Effector CD4-positive, alpha-beta T cell (primary cell): ENCODE measurements at regions not wholly inside any gene's neighbourhood (a gene's known extent, or its start where the extent isn't known, plus 50 kb on each side); places are given as distances from the start of the nearest gene placed in this dataset.
A peak's percentile ranks its signal among the peaks of the same experiment; 100 is the strongest.

Source experiments
- DNase-seq: peaks from one replicate; pipeline ENCODE4 v3.0.0-alpha.2; 2020

DNA sequence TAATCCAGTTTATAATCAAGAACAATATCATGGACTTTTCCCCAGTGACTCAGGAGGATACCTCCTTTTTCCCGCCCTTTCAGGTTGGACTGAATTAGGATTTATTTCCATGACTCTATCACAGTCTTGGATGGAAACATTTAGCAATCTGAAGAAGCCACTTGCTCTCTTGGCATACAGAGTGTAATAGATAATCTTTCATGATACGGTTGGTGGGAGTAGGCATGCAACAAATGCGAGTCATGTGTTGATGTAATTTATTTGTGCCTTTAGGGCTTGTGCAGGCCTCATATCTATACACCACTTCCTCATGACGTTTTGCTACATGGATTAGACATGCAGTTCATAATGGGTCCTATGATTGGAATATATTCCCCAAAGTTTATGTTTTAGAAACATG, 54.2 kb upstream of the MCTP2 start:
- no peak for DNase-seq

DNA sequence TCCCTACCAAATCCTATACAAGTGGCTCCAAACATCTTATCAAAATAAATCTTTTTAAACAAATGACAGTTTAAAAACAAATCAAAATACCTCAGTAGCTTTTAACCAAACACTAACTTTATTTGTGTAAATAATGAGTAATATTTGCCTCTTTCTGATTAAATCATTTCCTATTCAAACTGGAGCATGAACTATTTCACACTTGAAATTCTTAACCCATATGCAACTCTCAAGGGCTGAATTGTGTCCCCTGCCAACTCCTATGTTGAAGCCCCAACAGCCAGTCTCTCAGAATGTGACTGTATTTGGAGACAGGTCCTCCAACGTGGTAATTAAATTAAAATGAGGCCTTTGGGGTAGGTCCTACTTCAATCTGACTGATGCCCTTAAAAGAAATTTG, 55.9 kb upstream of the MCTP2 start:
- DNase-seq, result no peak

DNA sequence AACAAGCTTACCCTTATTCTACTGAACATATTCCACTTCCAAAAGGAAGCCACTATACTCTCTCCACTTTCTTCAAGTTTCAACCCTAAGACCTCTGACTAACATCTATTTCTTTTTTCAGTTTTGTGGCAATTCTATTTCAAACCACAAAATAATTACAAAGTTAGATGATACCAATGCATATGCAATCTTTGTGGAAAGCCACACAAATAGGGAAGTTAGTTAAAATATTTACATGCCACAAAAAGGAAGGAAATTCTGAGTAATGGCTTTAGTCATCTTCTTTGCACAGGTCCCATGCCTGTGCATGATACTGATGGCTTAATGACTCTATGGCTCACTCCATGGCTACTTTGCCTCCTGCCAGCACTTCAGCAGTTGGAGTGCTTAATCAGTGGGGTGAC, 57.0 kb upstream of the MCTP2 start:
- DNase-seq, result no peak

DNA sequence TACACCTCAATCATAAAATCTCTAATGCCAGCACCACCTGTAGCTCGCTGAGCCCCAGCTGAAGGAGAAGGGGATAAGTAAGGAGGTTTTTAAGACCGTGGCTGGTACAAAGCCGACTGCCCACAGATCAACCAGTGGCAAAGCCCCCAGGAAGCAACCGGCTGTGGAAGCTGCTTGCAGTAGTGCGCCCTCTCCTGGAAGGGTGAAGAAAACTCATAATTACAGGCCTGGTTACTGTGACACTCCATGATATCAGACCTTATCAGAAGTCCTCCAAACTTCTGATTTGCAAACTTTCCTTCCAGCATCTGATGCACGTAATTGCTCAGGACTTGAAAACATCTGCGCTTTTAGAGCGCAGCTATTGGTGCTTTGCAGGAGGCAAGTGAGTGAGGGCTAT, 63.1 kb upstream of the MCTP2 start:
- DNase-seq, result no peak

DNA sequence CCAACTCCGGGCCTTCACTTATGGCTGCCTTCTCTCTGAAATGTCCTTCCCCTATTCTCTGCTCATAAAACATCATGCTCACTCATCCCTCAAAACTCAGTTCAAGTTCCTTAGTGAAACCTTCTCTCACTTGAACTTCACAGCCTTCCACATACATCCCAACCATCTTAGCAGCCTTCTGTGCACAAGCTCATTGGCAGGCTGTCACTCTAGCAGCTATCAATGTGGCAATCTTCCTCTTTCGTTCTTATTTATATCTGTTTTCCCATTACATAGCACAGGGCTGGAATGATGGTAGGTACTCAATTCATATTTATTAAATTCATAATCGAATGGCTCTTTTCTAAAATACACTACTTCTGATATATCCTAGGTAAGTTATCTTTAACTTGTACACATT, 66.4 kb upstream of the MCTP2 start:
- DNase-seq, result no peak

DNA sequence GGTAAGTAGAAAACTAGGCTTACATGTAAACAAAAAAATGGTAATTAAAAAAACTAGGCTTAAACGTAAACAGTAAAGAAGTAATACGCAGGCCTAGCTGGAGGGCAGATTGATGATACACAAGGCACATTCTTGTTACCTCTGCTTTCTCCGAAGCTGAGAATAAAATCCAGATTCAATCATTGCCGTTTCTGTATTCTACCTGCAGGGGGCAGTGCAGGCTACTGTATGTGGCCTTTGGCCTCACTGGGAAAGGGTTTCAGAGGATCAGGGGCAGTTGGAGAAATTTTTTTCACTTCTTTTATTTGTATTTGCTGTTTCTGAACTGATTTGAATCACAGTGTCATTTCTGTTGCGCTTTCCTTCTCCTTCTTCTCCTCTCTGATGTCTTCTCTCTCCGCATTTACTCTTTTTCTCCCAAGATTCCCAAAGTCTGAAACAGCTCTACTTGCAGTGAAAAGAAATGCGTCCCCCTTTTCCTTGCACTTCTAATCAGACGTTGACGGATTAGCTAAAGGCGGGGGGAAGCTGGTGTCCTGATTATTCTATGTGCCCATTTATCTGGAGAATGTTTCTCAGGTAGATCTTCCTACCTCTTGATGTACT, 67.1 kb upstream of the MCTP2 start:
- peak; percentile 24 for DNase-seq

DNA sequence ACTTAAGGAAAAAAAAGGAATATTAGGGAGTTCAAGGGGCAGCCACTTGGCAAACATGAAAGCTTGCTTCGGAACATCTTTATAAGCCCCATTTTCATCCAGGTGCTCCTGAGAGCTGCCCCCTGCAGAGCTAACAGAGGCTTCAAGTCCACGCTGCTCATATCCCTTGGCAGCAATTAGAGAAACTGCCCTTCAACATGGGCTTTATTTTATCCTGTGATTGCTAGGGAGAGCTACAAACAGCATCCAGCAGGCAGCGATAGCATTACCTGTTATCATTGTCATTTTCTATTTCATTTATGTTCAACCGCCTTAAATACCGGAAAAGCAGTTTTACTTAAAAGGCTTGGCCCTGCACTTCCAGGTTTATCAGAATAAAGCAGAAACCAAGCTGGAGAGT, 68.4 kb upstream of the MCTP2 start:
- no peak for DNase-seq

DNA sequence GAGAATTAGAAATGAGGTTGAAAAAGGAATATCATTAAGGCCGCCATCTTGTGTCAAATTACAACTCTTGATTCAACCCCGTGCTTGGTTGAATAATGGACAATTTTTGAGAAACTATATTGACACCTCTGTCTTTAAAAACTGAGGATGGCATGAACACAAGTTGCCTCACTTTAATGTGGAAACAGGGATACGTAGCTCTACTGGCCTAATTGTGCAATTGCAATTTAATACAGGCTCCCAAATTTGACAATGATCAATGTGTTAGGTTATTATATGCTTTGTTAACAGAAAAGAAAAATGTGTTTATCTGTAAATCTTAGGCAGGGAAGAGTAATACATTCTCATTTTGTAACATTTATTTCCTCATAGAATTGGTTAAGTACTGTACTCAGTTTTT, 77.1 kb upstream of the MCTP2 start:
- DNase-seq, result no peak

DNA sequence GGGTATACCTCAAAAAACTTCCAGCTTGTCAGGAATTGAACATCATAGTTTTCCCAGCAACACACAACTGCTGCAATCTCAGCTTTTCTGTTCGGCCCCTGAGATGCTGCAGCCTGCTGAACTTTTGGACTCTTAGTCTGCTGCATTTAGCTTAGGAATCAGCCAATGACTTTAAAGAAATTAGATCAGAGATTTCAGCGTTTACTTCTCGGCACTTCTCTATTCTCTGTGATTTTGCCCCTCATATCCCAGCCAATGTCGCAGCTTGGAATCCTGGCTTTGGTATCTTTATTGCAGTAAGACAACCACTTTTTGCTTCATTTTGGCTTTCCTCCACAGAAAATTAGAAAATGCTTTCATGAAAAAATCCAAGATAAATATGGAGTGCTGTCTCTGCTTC, 86.3 kb upstream of the MCTP2 start:
- no peak for DNase-seq

DNA sequence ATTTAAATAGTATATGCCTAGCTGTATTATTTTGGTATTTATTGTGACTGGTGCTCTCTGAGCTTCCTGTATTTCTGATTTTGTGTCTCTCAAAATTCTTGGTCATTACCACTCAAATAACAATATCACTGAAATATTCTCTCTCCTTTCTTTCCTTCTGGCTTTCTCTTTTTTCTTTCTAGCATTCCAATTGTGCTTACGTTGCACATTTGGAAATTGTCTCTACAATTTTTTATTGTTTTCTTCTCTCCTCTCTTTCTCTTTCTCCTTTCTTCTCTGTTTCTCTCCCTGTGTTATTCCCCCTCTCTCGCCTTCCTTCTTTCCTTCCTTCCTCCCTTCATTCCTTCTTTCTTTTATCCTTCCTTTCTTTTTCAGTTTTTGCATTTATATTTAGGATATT, 89.6 kb upstream of the MCTP2 start:
- no peak for DNase-seq

DNA sequence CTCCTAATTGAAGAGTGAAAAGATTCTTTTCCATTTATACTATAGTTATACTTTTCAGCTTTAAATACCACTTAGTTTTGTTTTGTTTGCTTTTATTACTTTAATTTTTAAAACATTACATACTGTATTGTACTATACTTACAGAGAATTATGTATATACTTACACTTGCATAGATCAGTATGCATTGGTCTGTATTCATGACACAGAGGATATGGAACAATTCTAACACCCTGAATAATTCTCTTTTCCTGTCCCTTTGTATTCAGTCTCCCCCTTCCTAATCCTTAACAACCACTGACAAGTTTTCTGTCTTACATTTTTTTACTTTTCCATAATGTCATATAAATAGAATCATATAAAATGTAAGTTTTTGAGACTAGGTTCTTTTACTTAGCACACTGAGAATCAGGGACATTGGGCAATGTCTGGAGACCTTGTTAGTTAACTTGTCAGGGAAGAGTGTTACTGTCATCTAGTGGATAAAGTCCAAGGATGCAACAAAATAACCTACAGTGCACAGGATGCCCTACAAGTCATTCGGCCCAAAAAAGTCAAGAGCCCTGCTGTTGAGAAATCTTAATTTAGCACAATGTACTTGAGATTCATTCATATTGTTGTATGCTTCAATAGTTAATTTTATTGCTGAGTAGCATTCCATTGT, 95.7 kb upstream of the MCTP2 start:
- DNase-seq, result no peak

DNA sequence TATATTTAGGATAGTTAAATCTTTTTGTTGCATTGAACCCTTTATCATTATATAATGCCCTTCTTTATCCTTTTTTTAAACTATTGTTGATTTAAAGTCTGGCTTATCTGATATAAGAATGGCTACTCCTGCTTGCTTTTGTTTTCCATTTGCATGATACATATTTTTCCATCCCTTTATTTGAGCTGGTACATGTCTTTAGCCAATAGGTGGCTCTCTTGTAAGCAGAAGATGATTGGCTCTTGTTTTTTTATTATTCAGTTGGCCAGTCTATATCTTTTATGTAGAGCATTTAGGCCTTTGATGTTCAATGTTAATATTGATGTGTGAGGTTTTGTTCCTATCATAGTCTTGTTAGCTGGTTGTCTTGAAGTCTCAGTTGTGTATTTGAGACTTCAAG, 99.5 kb upstream of the MCTP2 start:
- DNase-seq, result no peak

DNA sequence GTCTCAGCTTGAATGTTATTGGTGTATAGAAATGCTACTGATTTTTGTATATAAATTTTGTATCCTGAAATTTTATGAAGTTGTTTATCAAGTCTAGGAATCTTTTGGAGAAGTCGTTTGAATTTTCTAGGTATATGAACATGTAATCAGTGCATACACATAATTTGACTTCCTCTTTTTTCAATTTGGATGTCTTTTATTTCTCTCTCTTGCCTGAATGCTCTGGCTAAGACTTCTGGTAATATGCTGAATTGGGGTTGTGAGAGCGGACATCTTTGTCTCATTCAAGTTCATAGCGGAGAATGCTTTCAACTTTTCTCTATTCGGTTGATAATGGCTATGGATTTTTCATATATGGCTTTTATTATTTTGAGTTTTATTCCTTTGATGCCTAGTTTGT, 100.9 kb upstream of the MCTP2 start:
- DNase-seq, result no peak

DNA sequence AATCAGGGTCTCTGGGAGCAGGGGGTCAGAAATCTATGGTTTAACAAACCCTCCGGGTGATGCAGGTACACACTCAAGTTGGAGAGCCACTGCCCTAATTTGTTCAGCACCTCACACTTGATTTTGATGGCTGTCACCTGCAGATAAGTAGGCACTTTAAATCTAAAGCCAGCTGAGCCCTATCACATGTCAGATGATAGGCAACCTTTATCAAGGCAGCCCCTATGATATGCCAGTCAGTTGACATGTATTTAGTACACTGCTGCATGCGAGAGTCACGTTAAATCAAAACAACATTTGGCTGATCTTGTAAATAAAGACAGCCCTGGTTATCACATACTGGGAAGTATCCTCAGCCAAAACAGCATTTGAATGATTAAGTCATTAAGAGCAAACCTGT, 104.4 kb upstream of the MCTP2 start:
- no peak for DNase-seq

DNA sequence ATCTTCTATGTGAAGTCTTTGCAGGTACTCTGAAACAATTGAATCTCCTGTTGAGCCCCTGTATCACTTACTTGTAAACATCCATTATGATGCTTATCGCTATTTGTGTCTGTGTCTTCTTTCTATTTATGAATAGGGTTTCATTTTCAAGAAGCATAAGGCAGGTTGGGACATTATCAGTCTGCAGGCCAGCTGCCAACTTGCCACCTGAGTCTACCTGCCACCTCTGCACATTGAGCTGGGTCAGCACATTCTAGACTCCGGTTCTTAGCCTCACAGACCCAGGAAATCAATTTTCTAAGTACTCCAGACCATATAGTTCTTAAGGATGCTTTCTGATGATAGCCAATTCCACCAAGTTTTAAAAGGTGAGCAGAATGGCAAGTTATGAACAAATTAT, 105.7 kb upstream of the MCTP2 start:
- no peak for DNase-seq

DNA sequence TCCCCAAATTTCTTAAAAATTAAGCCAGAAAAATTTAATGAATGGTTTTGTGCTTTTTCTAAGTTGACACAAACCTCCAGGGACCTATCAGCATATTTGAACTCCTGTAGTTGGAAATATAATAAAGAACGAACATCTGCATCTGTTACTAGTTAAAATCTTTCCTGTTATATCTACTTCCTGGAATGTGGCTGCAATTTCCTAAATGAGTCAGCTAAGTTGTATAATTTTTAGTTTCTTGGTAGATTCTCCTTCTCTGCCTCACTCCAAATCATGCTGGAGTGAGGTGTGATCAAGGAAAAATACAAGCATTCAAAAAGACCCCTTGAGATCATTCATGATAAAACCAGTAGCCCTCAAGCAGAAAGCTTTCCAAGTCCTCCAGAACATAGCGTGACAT, 106.2 kb upstream of the MCTP2 start:
- no peak for DNase-seq

DNA sequence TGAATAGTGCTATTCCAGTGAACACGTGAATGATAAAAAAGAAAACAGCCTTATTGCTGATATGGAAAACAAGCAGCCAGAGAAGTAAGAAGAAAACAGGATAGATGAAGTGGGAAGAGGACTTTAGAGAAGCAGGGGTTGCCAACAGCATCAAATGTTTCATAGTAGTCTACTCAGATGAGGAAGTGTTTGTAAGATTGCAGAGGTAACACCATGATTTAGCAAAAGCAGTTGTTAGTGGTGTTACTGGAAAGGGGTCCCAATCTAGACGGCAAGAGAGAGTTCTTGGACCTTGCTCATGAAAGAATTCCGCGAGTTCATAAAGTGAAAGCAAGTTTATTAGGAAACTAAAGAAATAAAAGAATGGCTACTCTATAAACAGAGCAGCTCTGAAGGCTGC, 108.8 kb upstream of the MCTP2 start:
- no peak for DNase-seq

DNA sequence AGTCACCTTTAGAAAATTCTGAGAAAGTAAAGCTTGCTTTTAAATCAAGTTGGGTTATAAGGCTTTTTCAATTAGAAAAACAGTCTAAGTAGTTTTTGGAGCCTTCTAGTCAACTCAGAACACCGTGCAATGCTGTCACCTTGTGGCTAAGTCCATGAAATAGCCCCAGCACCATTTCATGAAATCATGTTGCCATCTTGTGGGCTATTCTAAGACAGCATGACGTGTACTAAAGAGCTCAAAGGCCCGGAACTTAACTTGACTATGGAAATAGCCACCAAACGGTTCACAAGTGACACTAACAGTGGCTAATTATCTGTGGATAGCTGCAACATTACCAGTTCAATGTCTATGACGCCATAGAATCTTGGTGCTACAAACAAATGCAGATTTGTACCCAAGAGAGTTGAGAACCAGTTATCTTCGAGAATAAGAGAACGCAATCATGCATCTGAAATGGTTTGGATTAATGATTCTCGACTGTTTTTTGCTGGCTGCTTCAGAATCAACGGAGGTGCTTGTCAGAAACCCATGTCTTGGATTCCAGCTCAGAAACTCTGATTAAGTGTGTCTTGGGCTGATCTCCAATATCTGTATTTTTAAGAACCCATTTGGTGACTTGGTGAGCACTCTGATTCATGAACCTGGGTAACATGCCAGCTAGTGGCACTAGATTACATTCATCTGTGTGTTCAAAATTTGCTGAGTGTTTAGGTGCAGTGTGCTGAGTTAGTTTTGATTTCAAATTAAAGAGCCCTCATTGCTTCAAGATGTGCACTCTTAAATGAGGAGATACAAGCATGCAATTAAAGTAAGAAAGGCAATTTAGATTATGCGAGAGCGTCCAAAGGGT, 111.2 kb upstream of the MCTP2 start:
- peak; percentile 11 for DNase-seq

DNA sequence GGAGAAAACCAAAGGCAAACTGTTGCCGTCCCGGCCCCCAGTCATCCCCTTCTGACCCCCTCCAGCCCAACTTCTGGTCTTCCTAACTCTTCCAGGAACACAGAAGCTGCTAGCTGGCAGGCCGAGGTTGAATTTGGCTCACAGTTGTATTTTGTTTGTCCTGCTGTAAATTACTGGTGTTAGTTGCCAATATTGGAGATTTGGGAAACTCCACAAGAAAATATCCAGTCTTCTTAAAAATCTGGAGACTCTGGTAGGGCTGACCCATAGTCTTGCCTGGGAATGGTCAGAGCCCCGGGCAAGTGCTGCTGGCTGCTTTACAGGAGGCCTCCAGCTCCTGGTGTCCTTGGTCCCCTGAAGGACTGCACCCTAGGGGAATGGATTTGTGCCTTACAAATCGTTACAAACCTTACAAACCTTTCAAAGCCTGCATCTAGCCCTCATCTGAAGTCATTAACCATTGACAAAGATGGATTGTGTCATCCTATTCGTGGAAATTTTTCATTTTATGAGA, 112.0 kb upstream of the MCTP2 start:
- no peak for DNase-seq

DNA sequence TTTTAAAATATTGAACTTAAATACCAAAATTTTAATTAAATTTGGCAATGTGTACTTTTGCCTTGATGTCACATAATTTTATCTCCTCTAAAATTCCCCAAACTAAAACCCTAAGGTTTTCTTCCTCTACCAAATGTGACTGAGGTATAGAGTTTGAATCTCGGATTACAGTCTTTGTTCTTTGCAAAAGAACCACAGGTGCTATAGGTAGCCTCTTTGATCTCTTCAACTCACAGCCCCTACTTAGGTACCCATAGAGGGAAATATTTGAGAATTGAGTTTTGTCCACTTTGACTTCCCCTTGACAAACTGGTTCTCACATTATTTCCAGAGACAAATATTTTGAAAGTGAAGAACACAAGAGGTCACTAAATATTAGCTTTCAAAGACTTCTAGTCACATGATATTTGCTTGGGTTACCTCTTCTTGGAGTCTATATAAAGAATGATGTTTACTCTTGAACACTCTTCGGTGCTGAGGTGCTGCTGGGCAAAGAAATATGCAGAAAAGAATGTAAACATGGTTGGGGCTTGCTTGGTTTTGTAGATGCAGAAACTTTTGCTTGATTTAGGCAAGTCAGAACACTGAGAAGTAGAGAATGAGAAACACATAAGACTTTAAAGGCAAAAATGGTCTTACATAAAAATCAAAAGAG, 120.8 kb upstream of the MCTP2 start:
- no peak for DNase-seq

DNA sequence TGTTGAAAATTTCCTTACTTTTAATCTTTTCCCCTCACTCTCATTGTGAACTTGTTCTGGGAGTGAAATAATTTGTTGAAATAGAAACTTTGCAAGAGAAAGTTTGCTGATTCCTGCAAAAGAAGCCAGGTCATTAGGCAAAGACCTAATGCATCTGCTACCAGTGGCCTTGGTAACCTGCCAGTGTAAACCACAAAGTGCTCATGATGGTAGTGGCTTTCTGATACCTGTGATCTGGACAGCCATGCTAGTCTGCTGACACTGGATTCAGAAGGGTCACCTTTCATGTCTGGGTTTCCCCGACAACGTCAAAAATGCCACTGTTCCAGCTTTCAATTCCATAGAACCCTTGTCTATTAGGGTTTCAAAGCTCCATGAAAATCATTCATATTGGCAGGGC, 123.7 kb upstream of the MCTP2 start:
- no peak for DNase-seq

DNA sequence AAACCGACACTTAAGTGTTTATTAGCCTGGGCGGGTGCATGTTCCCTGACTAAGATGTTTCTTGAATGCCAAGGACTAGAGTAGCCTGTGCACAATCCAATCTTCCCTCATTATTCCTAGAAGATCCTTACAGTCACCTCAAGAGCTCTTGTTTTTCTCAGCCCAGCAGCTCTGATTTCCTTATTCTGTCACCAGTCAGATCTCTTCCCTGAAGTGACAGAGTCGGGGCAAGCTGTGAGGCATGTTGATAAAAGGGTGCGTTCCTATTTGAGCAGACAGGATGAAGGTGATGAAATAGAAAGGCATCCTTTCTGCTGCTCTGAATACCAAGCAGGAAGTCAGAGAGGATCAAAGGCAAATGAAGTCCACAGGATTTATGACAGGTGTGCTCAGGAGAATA, 125.6 kb upstream of the MCTP2 start:
- DNase-seq, result no peak

DNA sequence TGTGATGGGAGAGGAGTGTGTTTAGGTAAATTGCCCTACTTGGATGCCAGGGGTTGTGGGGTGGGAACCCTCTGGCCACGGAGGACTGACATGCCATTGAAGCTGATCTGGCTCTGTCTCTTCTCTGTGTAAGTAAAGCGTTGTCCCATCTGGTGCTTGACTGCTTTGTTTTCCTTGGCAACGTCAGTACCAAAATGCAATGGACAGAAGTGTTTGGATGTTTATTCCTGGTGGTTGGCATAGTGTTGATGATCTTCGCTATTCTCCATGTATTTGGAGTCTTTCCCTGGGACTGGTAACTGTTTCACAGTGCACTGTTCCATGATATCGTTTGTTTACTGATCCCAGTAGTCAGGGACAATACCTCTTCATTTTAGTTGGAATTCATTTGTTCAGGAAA, 130.5 kb upstream of the MCTP2 start:
- no peak for DNase-seq

DNA sequence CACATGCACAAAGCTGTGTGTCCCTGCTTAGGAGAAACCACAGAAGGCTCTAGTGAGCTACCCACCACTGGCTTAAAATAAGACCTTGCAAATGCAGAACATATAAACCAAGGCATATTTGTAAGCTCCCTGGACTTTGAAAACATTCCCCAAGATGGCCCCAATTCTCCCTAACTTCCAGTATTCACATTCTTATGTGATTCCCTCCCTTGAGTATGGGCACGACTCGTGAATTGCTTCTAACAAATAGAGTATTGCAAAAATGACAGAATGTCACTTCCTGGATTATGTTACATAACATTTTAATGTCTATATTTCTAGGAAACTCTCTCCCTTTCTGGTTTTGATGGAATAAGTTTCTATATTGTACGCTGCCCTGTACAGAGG, 131.8 kb upstream of the MCTP2 start:
- DNase-seq, result no peak
